ENCODE measurements at regions not wholly inside any gene's neighbourhood (a gene's known extent, or its start where the extent isn't known, plus 50 kb on each side); places are given as distances from the start of the nearest gene placed in this dataset.

DNA sequence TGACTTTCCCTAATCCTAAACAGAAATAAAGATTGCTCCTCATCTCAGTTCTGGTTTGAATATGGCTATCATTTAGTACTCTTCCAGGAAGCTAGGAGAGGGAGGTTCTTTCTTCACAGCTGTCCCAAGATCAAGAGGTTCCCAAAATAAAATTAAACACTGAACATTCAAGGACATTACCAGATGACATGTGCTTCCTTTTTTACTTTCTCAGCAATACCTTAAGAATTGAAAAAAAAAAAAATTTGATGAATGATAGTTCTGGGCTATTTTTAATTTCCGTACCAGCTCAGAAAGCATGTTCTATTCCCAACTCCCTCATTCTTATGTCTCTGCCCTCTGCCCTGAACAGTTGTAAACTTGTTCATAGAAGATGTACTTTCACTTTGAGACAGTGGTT is 61.7 kb upstream of the MYL1 start:
- Histone ChIP-seq H3K4me1 (ENCODE audit: control insufficient read depth in 1 of 2, insufficient read depth in 2 of 2, low read depth in 1 of 2, low read length in 1 of 2) (no peaks in the 10 kb centered on the region), H3K27me3 (ENCODE audit: insufficient read depth) (no peaks in the 10 kb centered on the region), H3K9me3 (no peaks in the 10 kb centered on the region), H3K79me2 (ENCODE audit: insufficient read depth) (no peaks in the 10 kb centered on the region), H4K20me1 (ENCODE audit: insufficient read depth) (no peaks in the 10 kb centered on the region), H3K9ac (no peak overlapping the region), H3K4me3 (ENCODE audit: low read depth in 2 of 2, low read length in 1 of 2) (no peak overlapping the region), H3K9me2 (no peaks in the 10 kb centered on the region), H3K27ac (ENCODE audit: low read depth in 2 of 2, low read length in 1 of 2) (no peak overlapping the region), H3K36me3 (replicated peaks in 1 of 2; ENCODE audit: control insufficient read depth in 1 of 2, insufficient read depth in 2 of 2, low read length in 1 of 2) (no peaks in the 10 kb centered on the region), H2AFZ (ENCODE audit: low read depth) (no peak overlapping the region), H3F3A (replicated peaks; ENCODE audit: insufficient read depth) (no peaks in the 10 kb centered on the region), H3K4me2 (no peak overlapping the region)
- CTCF ChIA-PET = no interaction called here
- POLR2A ChIA-PET = no interaction called here
- 50% methylated on average over 1 of the region's 1 CpG for WGBS (ENCODE audit: low lambda C conversion rate)
- no peak for DNase-seq
- TF ChIP-seq ELF1 (IDR thresholded peaks at IDR 0.05) = no peak
- TF ChIP-seq NRF1 (IDR thresholded peaks at IDR 0.05; ENCODE audit: low read depth, low read length) = no peak

DNA sequence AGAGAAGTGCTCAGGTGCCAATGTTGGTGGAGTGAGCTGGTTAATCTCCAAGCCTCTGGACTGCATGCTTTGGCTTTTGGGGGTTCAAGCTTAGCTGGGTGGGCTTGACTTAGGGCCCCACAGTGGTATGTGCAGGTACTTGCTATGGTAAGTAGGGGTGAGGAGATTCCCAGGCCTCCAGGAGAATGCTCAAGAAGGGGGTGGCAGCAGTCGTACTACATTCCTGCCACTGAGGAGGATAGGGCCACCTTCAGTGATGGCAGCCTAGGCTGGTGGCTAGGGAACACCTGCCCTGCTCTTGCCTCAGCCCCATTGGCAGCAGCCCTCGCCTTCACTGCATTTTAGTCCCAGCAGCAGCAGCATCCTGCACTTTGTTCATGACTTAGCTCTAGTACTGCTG is 55.6 kb upstream of the MYL1 start:
- no peak overlapping the region for H2AFZ ChIP-seq (ENCODE audit: low read depth)
- H3K9ac ChIP-seq = no peak overlapping the region
- no peaks in the 10 kb centered on the region for H3F3A ChIP-seq (replicated peaks; ENCODE audit: insufficient read depth)
- H3K4me1 ChIP-seq (ENCODE audit: control insufficient read depth in 1 of 2, insufficient read depth in 2 of 2, low read depth in 1 of 2, low read length in 1 of 2) = no peaks in the 10 kb centered on the region
- ChIA-PET POLR2A (no interaction called here), CTCF (interaction anchor here (0.6 kb wide), 1 partner anchor 1119 kb away, joined by 3 read pairs; no protein-coding TSS in a partner anchor)
- no peak for DNase-seq
- H3K27ac ChIP-seq (ENCODE audit: low read depth in 2 of 2, low read length in 1 of 2) = no peak overlapping the region
- no peaks in the 10 kb centered on the region for H4K20me1 ChIP-seq (ENCODE audit: insufficient read depth)
- no peaks in the 10 kb centered on the region for H3K27me3 ChIP-seq (ENCODE audit: insufficient read depth)
- no peak overlapping the region for H3K4me2 ChIP-seq
- WGBS (ENCODE audit: low lambda C conversion rate) = 8% methylated on average over 2 of the region's 2 CpGs
- no peaks in the 10 kb centered on the region for H3K36me3 ChIP-seq (replicated peaks in 1 of 2; ENCODE audit: control insufficient read depth in 1 of 2, insufficient read depth in 2 of 2, low read length in 1 of 2)
- H3K9me2 ChIP-seq = no peaks in the 10 kb centered on the region
- no peaks in the 10 kb centered on the region for H3K9me3 ChIP-seq
- H3K79me2 ChIP-seq (ENCODE audit: insufficient read depth) = no peaks in the 10 kb centered on the region
- no peak overlapping the region for H3K4me3 ChIP-seq (ENCODE audit: low read depth in 2 of 2, low read length in 1 of 2)
- no peak for TF ChIP-seq EP300 (IDR thresholded peaks at IDR 0.05; ENCODE audit: borderline replicate concordance in 1 of 2, low read depth in 1 of 2, low read length in 1 of 2)
- no peak for TF ChIP-seq TEAD4 (IDR thresholded peaks at IDR 0.05; ENCODE audit: borderline replicate concordance, insufficient read depth)
- TF ChIP-seq, protein P1, sequence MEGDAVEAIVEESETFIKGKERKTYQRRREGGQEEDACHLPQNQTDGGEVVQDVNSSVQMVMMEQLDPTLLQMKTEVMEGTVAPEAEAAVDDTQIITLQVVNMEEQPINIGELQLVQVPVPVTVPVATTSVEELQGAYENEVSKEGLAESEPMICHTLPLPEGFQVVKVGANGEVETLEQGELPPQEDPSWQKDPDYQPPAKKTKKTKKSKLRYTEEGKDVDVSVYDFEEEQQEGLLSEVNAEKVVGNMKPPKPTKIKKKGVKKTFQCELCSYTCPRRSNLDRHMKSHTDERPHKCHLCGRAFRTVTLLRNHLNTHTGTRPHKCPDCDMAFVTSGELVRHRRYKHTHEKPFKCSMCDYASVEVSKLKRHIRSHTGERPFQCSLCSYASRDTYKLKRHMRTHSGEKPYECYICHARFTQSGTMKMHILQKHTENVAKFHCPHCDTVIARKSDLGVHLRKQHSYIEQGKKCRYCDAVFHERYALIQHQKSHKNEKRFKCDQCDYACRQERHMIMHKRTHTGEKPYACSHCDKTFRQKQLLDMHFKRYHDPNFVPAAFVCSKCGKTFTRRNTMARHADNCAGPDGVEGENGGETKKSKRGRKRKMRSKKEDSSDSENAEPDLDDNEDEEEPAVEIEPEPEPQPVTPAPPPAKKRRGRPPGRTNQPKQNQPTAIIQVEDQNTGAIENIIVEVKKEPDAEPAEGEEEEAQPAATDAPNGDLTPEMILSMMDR (IDR thresholded peaks at IDR 0.05) = no peak
- TF ChIP-seq RFX5 (IDR thresholded peaks at IDR 0.05; ENCODE audit: low read length) = no peak
- no peak for TF ChIP-seq RXRA (IDR thresholded peaks at IDR 0.05; ENCODE audit: borderline replicate concordance, low read depth)
- no peak for TF ChIP-seq SMC3 (IDR thresholded peaks at IDR 0.05; ENCODE audit: low read depth, low read length)
- TF ChIP-seq, protein P2, sequence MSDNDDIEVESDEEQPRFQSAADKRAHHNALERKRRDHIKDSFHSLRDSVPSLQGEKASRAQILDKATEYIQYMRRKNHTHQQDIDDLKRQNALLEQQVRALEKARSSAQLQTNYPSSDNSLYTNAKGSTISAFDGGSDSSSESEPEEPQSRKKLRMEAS (IDR thresholded peaks at IDR 0.05; ENCODE audit: low read depth) = no peak

DNA sequence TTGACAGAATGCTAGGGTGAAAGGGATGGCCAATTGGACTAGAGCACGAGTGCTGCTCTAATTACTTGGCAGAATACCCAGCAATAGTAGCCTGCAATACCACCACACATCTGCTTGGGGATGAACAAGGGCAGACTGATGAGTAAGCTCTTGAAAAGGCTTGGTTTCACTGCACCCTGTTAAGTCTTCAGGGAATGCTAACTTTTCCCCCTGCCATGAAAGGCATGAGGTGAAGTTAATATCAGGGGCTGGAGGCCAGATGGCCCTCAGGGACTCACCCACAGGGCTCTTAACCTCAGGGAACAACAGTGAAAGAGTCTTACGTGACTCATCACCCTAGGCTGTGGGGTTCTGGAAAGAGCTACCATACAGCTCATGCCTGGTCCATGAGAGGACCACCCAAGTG is 51.7 kb upstream of the MYL1 start:
- Histone ChIP-seq H2AFZ (ENCODE audit: low read depth) (no peak overlapping the region), H3K36me3 (replicated peaks in 1 of 2; ENCODE audit: control insufficient read depth in 1 of 2, insufficient read depth in 2 of 2, low read length in 1 of 2) (no peaks in the 10 kb centered on the region), H3F3A (replicated peaks; ENCODE audit: insufficient read depth) (no peaks in the 10 kb centered on the region), H3K9me3 (no peaks in the 10 kb centered on the region), H3K9me2 (no peaks in the 10 kb centered on the region), H3K4me2 (no peak overlapping the region), H3K79me2 (ENCODE audit: insufficient read depth) (no peaks in the 10 kb centered on the region), H3K27me3 (ENCODE audit: insufficient read depth) (no peaks in the 10 kb centered on the region), H3K9ac (no peak overlapping the region), H4K20me1 (ENCODE audit: insufficient read depth) (no peaks in the 10 kb centered on the region), H3K4me1 (ENCODE audit: control insufficient read depth in 1 of 2, insufficient read depth in 2 of 2, low read depth in 1 of 2, low read length in 1 of 2) (no peaks in the 10 kb centered on the region), H3K4me3 (ENCODE audit: low read depth in 2 of 2, low read length in 1 of 2) (no peak overlapping the region), H3K27ac (ENCODE audit: low read depth in 2 of 2, low read length in 1 of 2) (no peak overlapping the region)
- POLR2A ChIA-PET = no interaction called here
- DNase-seq = no peak
- 3% methylated on average over 2 of the region's 2 CpGs for WGBS (ENCODE audit: low lambda C conversion rate)
- CTCF ChIA-PET = interaction anchor here (1.4 kb wide), 1 partner anchor 33 kb away, joined by 5 read pairs; no protein-coding TSS in a partner anchor
- TF ChIP-seq RCOR1 (IDR thresholded peaks at IDR 0.05; ENCODE audit: low read length) = no peak
- no peak for TF ChIP-seq FOXJ3 (CRISPR knock-in tag; IDR thresholded peaks at IDR 0.05)
- TF ChIP-seq FOXM1 (IDR thresholded peaks at IDR 0.05; ENCODE audit: low read depth) = no peak
- TF ChIP-seq, protein P2 (IDR thresholded peaks at IDR 0.05; ENCODE audit: low read depth) = no peak
- no peak for TF ChIP-seq RFX5 (IDR thresholded peaks at IDR 0.05; ENCODE audit: low read length)
- no peak for TF ChIP-seq FOSL2 (IDR thresholded peaks at IDR 0.05; ENCODE audit: borderline replicate concordance, low read depth)
- TF ChIP-seq NRF1 (IDR thresholded peaks at IDR 0.05; ENCODE audit: low read depth, low read length) = no peak
- no peak for TF ChIP-seq JUND (IDR thresholded peaks at IDR 0.05)
- TF ChIP-seq SMC3 (IDR thresholded peaks at IDR 0.05; ENCODE audit: low read depth, low read length) = no peak
- TF ChIP-seq EP300 (IDR thresholded peaks at IDR 0.05; ENCODE audit: borderline replicate concordance in 1 of 2, low read depth in 1 of 2, low read length in 1 of 2) = no peak
- TF ChIP-seq, protein P1 (IDR thresholded peaks at IDR 0.05) = no peak
- TF ChIP-seq, protein P3, sequence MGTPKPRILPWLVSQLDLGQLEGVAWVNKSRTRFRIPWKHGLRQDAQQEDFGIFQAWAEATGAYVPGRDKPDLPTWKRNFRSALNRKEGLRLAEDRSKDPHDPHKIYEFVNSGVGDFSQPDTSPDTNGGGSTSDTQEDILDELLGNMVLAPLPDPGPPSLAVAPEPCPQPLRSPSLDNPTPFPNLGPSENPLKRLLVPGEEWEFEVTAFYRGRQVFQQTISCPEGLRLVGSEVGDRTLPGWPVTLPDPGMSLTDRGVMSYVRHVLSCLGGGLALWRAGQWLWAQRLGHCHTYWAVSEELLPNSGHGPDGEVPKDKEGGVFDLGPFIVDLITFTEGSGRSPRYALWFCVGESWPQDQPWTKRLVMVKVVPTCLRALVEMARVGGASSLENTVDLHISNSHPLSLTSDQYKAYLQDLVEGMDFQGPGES (IDR thresholded peaks at IDR 0.05; ENCODE audit: low read depth, low read length) = no peak
- TF ChIP-seq POLR2AphosphoS5 (IDR thresholded peaks at IDR 0.05; ENCODE audit: low read depth, low read length) = no peak
